ENCODE measurements at regions not wholly inside any gene's neighbourhood (a gene's known extent, or its start where the extent isn't known, plus 50 kb on each side); places are given as distances from the start of the nearest gene placed in this dataset.
A peak's percentile ranks its signal among the peaks of the same experiment; 100 is the strongest.

DNA sequence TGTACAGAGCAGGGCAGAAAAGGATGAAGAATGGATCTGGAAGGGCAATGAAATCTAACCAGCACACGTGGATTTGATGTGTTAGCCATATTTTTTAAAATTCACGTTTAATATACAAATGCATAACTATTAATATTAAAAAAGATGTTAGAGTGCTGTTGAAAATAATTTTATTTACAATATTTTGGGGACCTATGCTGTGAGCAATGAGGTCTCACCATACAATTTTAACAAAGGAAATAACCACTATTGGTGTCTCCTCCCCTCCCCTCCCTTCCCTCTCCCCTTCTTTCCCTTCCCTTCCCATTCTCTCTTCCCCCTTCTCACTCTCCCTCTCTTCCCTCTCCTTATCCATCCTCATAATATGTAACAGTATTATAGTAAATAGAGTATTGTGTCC lies 64.2 kb upstream of the GPR139 start:
- no peaks in the 10 kb centered on the region for H4K20me1 ChIP-seq (ENCODE audit: insufficient read depth, low read length)
- no peak for FAIRE-seq
- 3% methylated on average over 2 of the region's 2 CpGs for WGBS (ENCODE audit: low lambda C conversion rate)
- peaks cover 0 to 12% of the 10 kb centered on the region in 2 experiments; a peak in 1 of 5 replicates for H3K27me3 ChIP-seq (ENCODE audit: control insufficient read depth in 1 of 2, insufficient read depth in 2 of 2, low read length in 2 of 2)
- H3K4me1 ChIP-seq (ENCODE audit: insufficient read depth, low read length) = no peaks in the 10 kb centered on the region
- H3K36me3 ChIP-seq (replicated peaks in 1 of 2; ENCODE audit: control insufficient read depth in 1 of 2, insufficient read depth in 2 of 2, low read length in 2 of 2) = no peaks in the 10 kb centered on the region
- ChIA-PET CTCF (ENCODE audit: low intra/inter-chr PET ratio, low total read pairs) (no interaction called here), POLR2A (no interaction called here)
- BruUV-seq (replicated peaks) = no TSS peak
- H2AFZ ChIP-seq (ENCODE audit: low read length) = no peak overlapping the region
- no peak overlapping the region for H3K27ac ChIP-seq (ENCODE audit: extremely low read length, insufficient read depth, low read length)
- H3K4me2 ChIP-seq (ENCODE audit: low read depth, low read length) = no peak overlapping the region
- intact Hi-C loops (cut with micrococcal nuclease; ENCODE audit: unreplicated experiment) = no loop called here
- no peak for DNase-seq (ENCODE audit: low spot score)
- no peaks in the 10 kb centered on the region for H3K9me3 ChIP-seq (ENCODE audit: low read length)
- H3K4me3 ChIP-seq (replicated peaks in 1 of 3; ENCODE audit: insufficient read depth in 1 of 3, low read depth in 2 of 3, low read length in 3 of 3) = no peak overlapping the region
- TF ChIP-seq HNRNPK (IDR thresholded peaks at IDR 0.05; ENCODE audit: low read depth, low read length, poor library complexity, severe bottlenecking) (peak; percentile 95), ZNF350 (CRISPR knock-in tag; IDR thresholded peaks at IDR 0.05; ENCODE audit: borderline replicate concordance, low read depth) (no peak)
- no peaks in the 10 kb centered on the region for H3K79me2 ChIP-seq (ENCODE audit: insufficient read depth, low read length)
- in situ Hi-C loops (cut with HindIII; ENCODE audit: extremely low pct_ligation_motif_present, low pct_unique_long_range_greater_than_20kb) = no loop called here
- H3K9ac ChIP-seq (ENCODE audit: insufficient read depth, low read depth, low read length) = no peak overlapping the region
- no peak for ATAC-seq

DNA sequence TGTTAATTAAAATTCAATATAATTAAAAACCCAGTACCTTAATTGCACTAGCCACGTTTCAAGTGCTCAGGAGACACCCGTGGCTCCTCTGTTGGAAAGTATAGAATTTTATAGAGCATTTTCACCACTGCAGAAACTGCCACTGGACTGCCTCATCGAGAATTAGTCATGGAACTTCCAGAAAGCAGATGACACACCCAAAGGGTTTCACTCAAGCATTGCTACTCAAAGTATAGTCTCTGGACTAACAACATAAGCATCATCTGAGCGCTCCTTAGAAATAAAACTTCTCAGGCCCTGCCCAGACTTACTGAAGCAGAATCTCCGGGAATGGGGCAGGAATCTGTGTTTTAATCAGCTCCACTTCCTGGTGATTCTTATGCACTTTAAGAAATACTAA lies 63.5 kb upstream of the GPR139 start:
- in situ Hi-C loops (cut with HindIII; ENCODE audit: extremely low pct_ligation_motif_present, low pct_unique_long_range_greater_than_20kb) (no loop called here), intact Hi-C loops (cut with micrococcal nuclease; ENCODE audit: unreplicated experiment) (no loop called here)
- no peak overlapping the region for H3K4me2 ChIP-seq (ENCODE audit: low read depth, low read length)
- no peak for FAIRE-seq
- H3K36me3 ChIP-seq (replicated peaks in 1 of 2; ENCODE audit: control insufficient read depth in 1 of 2, insufficient read depth in 2 of 2, low read length in 2 of 2) = no peaks in the 10 kb centered on the region
- H3K9me3 ChIP-seq (ENCODE audit: low read length) = no peaks in the 10 kb centered on the region
- no peaks in the 10 kb centered on the region for H4K20me1 ChIP-seq (ENCODE audit: insufficient read depth, low read length)
- TF ChIP-seq FOXP1 (IDR thresholded peaks at IDR 0.05) (no peak), FOXP1 (CRISPR knock-in tag; IDR thresholded peaks at IDR 0.05) (no peak), SP140L (CRISPR knock-in tag; IDR thresholded peaks at IDR 0.05; ENCODE audit: borderline replicate concordance) (no peak), NPAS2 (CRISPR knock-in tag; IDR thresholded peaks at IDR 0.05; ENCODE audit: borderline replicate concordance) (no peak), ZNF225 (CRISPR knock-in tag; IDR thresholded peaks at IDR 0.05) (no peak), ZNF605 (CRISPR knock-in tag; IDR thresholded peaks at IDR 0.05) (no peak), RXRB (CRISPR knock-in tag; IDR thresholded peaks at IDR 0.05; ENCODE audit: borderline replicate concordance) (no peak), ZBTB8A (CRISPR knock-in tag; IDR thresholded peaks at IDR 0.05; ENCODE audit: borderline replicate concordance, low read depth) (no peak), ZNF563 (CRISPR knock-in tag; IDR thresholded peaks at IDR 0.05) (no peak), TBL1XR1 (IDR thresholded peaks at IDR 0.05; ENCODE audit: borderline replicate concordance, low read length, partially characterized antibody) (no peak), ZNF567 (CRISPR knock-in tag; IDR thresholded peaks at IDR 0.05; ENCODE audit: borderline replicate concordance) (no peak), PCBP2 (optimal IDR thresholded peaks at IDR 0.05; ENCODE audit: low read depth, low read length, poor library complexity, severe bottlenecking) (no peak), CBFB (CRISPR knock-in tag; IDR thresholded peaks at IDR 0.05) (no peak), HDAC2 (CRISPR knock-in tag; IDR thresholded peaks at IDR 0.05) (no peak), SNAPC2 (CRISPR knock-in tag; IDR thresholded peaks at IDR 0.05) (no peak)
- TF ChIP-seq, protein P1, sequence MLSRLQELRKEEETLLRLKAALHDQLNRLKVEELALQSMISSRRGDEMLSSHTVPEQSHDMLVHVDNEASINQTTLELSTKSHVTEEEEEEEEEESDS (CRISPR knock-in tag; IDR thresholded peaks at IDR 0.05; ENCODE audit: borderline replicate concordance) = no peak
- TF ChIP-seq, protein P2, sequence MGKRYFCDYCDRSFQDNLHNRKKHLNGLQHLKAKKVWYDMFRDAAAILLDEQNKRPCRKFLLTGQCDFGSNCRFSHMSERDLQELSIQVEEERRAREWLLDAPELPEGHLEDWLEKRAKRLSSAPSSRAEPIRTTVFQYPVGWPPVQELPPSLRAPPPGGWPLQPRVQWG (CRISPR knock-in tag; IDR thresholded peaks at IDR 0.05; ENCODE audit: borderline replicate concordance, low read depth) = no peak
- H3K9ac ChIP-seq (ENCODE audit: insufficient read depth, low read depth, low read length) = no peak overlapping the region
- peaks cover 0 to 9% of the 10 kb centered on the region in 2 experiments; a peak in 1 of 5 replicates for H3K27me3 ChIP-seq (ENCODE audit: control insufficient read depth in 1 of 2, insufficient read depth in 2 of 2, low read length in 2 of 2)
- no peak for ATAC-seq
- no peak overlapping the region for H3K27ac ChIP-seq (ENCODE audit: extremely low read length, insufficient read depth, low read length)
- no TSS peak for BruUV-seq (replicated peaks)
- H2AFZ ChIP-seq (ENCODE audit: low read length) = no peak overlapping the region
- DNase-seq (ENCODE audit: low spot score) = no peak
- ChIA-PET POLR2A (no interaction called here), CTCF (ENCODE audit: low intra/inter-chr PET ratio, low total read pairs) (no interaction called here)
- no peaks in the 10 kb centered on the region for H3K79me2 ChIP-seq (ENCODE audit: insufficient read depth, low read length)
- 2% methylated on average over 5 of the region's 5 CpGs for WGBS (ENCODE audit: low lambda C conversion rate)
- H3K4me1 ChIP-seq (ENCODE audit: insufficient read depth, low read length) = no peaks in the 10 kb centered on the region
- no peak overlapping the region for H3K4me3 ChIP-seq (replicated peaks in 1 of 3; ENCODE audit: insufficient read depth in 1 of 3, low read depth in 2 of 3, low read length in 3 of 3)
